NB4 (cell line): ENCODE measurements at regions not wholly inside any gene's neighbourhood (a gene's known extent, or its start where the extent isn't known, plus 50 kb on each side); places are given as distances from the start of the nearest gene placed in this dataset.

Experiments used
- CTCF ChIP-seq: IDR thresholded peaks from one replicate; pipeline ENCODE4 v1.5.1; 2012; ENCODE audit warnings: low read depth, low read length
- MAX ChIP-seq: IDR thresholded peaks from 2 replicates; pipeline ENCODE4 v1.6.1; 2011; ENCODE audit warnings: low read depth, low read length
- POLR2A ChIP-seq: IDR thresholded peaks from 2 replicates; pipeline ENCODE4 v1.6.1; 2011; ENCODE audit warnings: mild to moderate bottlenecking; ENCODE audit not compliant: insufficient read length; ENCODE audit errors: extremely low read depth

GRCh38 chr4:153067376-153067775 is 131.3 kb downstream of the FHDC1 start:
- TF ChIP-seq POLR2A (no peak), MAX (no peak), CTCF (no peak)
